Muscle layer of colon (tissue), 2 donors: ENCODE measurements at regions not wholly inside any gene's neighbourhood (a gene's known extent, or its start where the extent isn't known, plus 50 kb on each side); places are given as distances from the start of the nearest gene placed in this dataset.

Source experiments
- H3K27ac ChIP-seq: one replicate; pipeline ENCODE4 v1.7.0; 2013; ENCODE audit warnings: low read depth, mild to moderate bottlenecking, low read length, moderate library complexity
- H3K27me3 ChIP-seq, 2 donors: one replicate each; pipeline ENCODE4 v1.7.0; 2013; ENCODE audit warnings: low read length in 2 of 2, mild to moderate bottlenecking in 2 of 2; ENCODE audit not compliant: insufficient read depth in 2 of 2, control insufficient read depth in 1 of 2
- H3K36me3 ChIP-seq: one replicate; pipeline ENCODE4 v1.7.0; 2013; ENCODE audit warnings: mild to moderate bottlenecking, low read length; ENCODE audit not compliant: insufficient read depth
- H3K4me1 ChIP-seq: one replicate; pipeline ENCODE4 v1.7.0; 2013; ENCODE audit warnings: mild to moderate bottlenecking, low read length; ENCODE audit not compliant: insufficient read depth
- H3K4me3 ChIP-seq, 2 donors: one replicate each; pipeline ENCODE4 v1.7.0; 2013; ENCODE audit warnings: low read length in 2 of 2, low read depth in 1 of 2, mild to moderate bottlenecking in 1 of 2, moderate library complexity in 1 of 2
- H3K9ac ChIP-seq: one replicate; pipeline ENCODE4 v1.7.0; 2013; ENCODE audit warnings: low read length
- H3K9me3 ChIP-seq: one replicate; pipeline ENCODE4 v1.7.0; 2013; ENCODE audit warnings: mild to moderate bottlenecking, low read length
- donor health status: abdominal sarcoma.
- donor health status: Adenocarcinoma of cecum.

- Histone ChIP-seq H3K4me3 (no peak overlapping the region), H3K9me3 (no peaks in the 10 kb centered on the region), H3K4me1 (no peaks in the 10 kb centered on the region), H3K27ac (no peak overlapping the region), H3K9ac (no peak overlapping the region), H3K27me3 (no peaks in the 10 kb centered on the region), H3K36me3 (no peaks in the 10 kb centered on the region)
Measured at GRCh38 chr2:122157158-122157557, 401.7 kb downstream of the TSN start.

DNA sequence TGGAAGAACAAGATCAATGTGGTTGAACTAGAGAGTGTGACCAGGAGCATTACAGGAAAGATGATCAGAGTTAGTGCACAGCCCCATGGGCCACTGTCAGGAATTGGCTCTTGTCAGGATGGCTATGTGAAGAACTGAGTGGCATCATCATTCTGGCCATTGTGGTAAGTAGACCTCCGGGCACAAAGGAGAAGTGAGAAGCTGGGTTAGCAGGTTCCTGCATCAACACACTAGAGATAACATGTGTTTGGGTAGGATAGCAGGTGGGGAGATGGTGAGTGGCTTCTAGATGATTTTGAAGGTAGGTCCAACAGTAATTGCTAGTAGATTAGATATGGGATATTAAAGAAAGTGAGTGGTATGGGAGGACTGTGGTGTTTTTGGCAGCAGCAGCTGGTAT lies 408.2 kb downstream of the TSN start:
- H3K36me3 ChIP-seq: no peaks in the 10 kb centered on the region
- H3K9ac ChIP-seq: no peak overlapping the region
- H3K27me3 ChIP-seq: no peaks in the 10 kb centered on the region
- no peaks in the 10 kb centered on the region for H3K9me3 ChIP-seq
- H3K27ac ChIP-seq: no peak overlapping the region
- no peak overlapping the region for H3K4me3 ChIP-seq
- no peaks in the 10 kb centered on the region for H3K4me1 ChIP-seq

DNA sequence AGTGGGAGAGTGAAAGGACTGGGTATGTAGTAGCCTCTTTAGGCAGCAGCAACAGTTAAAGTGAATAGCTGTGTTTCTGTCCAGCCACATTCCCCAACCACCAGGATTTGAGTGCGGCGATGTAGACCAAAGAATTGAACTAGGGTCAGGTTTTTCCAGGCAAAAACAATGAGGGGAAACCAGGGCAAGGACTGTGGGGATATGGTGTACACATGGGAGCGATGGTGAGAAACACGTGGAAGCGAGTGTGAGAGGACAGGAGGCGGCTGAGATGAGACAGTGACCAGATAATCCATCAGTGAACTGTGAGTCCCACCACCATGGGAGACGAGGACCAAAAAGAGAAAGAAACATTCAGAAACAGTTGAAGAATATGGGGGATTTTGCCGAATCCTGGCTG lies 409.5 kb downstream of the TSN start:
- Histone ChIP-seq H3K4me1 (no peaks in the 10 kb centered on the region), H3K36me3 (no peaks in the 10 kb centered on the region)

GRCh38 chr2:122166820-122167219 lies 411.4 kb downstream of the TSN start:
- H3K9ac ChIP-seq: no peak overlapping the region
- H3K27ac ChIP-seq: no peak overlapping the region
- no peaks in the 10 kb centered on the region for H3K27me3 ChIP-seq
- H3K9me3 ChIP-seq: no peaks in the 10 kb centered on the region
- no peaks in the 10 kb centered on the region for H3K4me1 ChIP-seq
- no peaks in the 10 kb centered on the region for H3K36me3 ChIP-seq
- H3K4me3 ChIP-seq: no peak overlapping the region

More for the DNA sequence above, 409.5 kb downstream of the TSN start:
- H3K9ac ChIP-seq: no peak overlapping the region
- no peaks in the 10 kb centered on the region for H3K9me3 ChIP-seq
- no peak overlapping the region for H3K27ac ChIP-seq
- H3K4me3 ChIP-seq: no peak overlapping the region
- no peaks in the 10 kb centered on the region for H3K27me3 ChIP-seq

DNA sequence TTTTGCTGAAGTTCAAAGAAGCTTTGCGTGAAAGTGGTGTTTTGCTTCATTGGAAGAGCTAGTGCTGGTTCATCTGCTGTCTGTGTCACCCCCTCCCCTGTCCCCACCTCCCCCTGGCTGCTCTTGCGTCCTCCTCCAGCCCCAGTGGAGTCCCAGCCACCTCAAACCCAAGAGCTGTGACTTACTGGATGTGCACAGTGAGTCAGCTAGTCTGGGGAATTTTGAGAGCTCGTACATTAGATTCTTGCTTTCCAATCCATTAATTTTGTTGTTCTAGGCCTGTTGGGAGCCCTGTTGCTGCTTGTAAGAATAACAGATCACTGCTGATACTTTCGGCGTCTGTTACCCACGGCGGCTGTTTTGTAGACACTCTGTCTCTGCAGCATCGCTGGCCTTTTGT lies 412.1 kb downstream of the TSN start:
- Histone ChIP-seq H3K9ac (no peak overlapping the region), H3K4me1 (no peaks in the 10 kb centered on the region), H3K27me3 (no peaks in the 10 kb centered on the region), H3K9me3 (no peaks in the 10 kb centered on the region), H3K27ac (no peak overlapping the region), H3K36me3 (no peaks in the 10 kb centered on the region), H3K4me3 (no peak overlapping the region)

- Histone ChIP-seq H3K4me3 (no peak overlapping the region), H3K27me3 (no peaks in the 10 kb centered on the region), H3K36me3 (no peaks in the 10 kb centered on the region), H3K9ac (no peak overlapping the region), H3K27ac (no peak overlapping the region), H3K4me1 (no peaks in the 10 kb centered on the region), H3K9me3 (no peaks in the 10 kb centered on the region)
Measured at GRCh38 chr2:122168799-122169198, 413.3 kb downstream of the TSN start.

- no peak overlapping the region for H3K4me3 ChIP-seq
- no peak overlapping the region for H3K27ac ChIP-seq
- no peaks in the 10 kb centered on the region for H3K27me3 ChIP-seq
- no peaks in the 10 kb centered on the region for H3K36me3 ChIP-seq
- H3K4me1 ChIP-seq: no peaks in the 10 kb centered on the region
- H3K9ac ChIP-seq: no peak overlapping the region
- H3K9me3 ChIP-seq: no peaks in the 10 kb centered on the region
Measured at GRCh38 chr2:122172812-122173211, 417.4 kb downstream of the TSN start.

GRCh38 chr2:122174061-122174460 lies 418.6 kb downstream of the TSN start:
- Histone ChIP-seq H3K9me3 (no peaks in the 10 kb centered on the region), H3K36me3 (no peaks in the 10 kb centered on the region), H3K27me3 (no peaks in the 10 kb centered on the region), H3K4me3 (no peak overlapping the region), H3K9ac (no peak overlapping the region), H3K27ac (no peak overlapping the region), H3K4me1 (no peaks in the 10 kb centered on the region)

DNA sequence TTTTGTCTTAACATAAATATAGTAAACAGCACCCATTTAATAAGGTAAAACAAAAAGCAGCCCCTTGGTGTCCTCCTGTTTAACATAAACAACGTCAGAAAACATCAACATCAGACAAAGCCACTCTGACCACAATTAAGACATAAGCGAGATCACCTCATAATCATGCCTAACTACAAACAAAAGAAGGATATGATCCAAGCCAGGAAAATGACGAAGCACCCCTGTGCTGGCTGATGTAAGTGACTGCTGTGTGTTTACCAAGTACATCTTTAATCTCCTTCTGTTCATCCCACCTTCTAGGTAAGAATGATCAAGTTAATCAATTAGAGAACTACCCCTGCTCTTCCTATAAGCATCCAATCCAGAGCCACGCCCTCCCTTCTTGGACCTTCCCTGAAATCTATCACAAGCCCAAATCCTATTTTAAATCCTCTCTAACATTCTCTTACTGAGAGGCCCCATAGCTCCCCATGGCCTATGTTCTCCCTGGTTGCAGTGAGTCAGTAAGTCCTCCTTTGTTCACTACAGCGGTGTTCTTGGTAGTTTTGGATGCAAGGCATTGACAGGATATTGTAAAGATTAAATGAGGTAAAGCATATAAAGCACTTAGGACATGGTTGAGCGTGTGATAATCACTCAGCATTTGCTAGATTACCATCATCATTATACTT lies 424.2 kb downstream of the TSN start:
- Histone ChIP-seq H3K27ac (no peak overlapping the region), H3K36me3 (no peaks in the 10 kb centered on the region), H3K4me3 (no peak overlapping the region), H3K27me3 (no peaks in the 10 kb centered on the region), H3K9me3 (no peaks in the 10 kb centered on the region), H3K9ac (no peak overlapping the region), H3K4me1 (no peaks in the 10 kb centered on the region)

DNA sequence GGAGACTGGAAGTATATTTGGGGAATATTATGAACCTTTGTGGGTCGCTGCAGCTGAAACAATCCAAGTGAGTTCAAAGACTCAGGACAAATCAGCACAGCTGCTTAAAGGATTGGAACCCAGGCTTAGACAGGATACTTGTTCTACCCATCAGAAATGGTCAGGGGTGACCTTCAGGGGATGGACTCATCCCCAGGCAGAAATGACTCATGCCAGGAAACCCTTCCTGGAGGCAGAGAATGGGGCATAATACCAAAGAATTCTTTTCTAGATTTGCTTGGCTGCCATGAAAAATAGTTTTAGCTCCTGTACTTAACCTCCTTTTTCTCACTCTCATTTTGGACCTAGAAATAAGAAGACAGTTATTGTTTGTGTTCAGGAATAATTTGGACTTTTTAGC lies 425.5 kb downstream of the TSN start:
- Histone ChIP-seq H3K9ac (no peak overlapping the region), H3K4me1 (no peaks in the 10 kb centered on the region), H3K27ac (no peak overlapping the region), H3K27me3 (no peaks in the 10 kb centered on the region), H3K9me3 (no peaks in the 10 kb centered on the region), H3K4me3 (no peak overlapping the region), H3K36me3 (no peaks in the 10 kb centered on the region)

- no peaks in the 10 kb centered on the region for H3K4me1 ChIP-seq
- no peaks in the 10 kb centered on the region for H3K9me3 ChIP-seq
- no peaks in the 10 kb centered on the region for H3K36me3 ChIP-seq
- H3K27ac ChIP-seq: no peak overlapping the region
- H3K27me3 ChIP-seq: no peaks in the 10 kb centered on the region
- H3K4me3 ChIP-seq: no peak overlapping the region
- H3K9ac ChIP-seq: no peak overlapping the region
Measured at GRCh38 chr2:122182616-122183355, 427.3 kb downstream of the TSN start.

- Histone ChIP-seq H3K4me3 (no peak overlapping the region), H3K27ac (no peak overlapping the region), H3K4me1 (no peaks in the 10 kb centered on the region), H3K27me3 (no peaks in the 10 kb centered on the region), H3K9me3 (no peaks in the 10 kb centered on the region), H3K9ac (no peak overlapping the region), H3K36me3 (no peaks in the 10 kb centered on the region)
Measured at GRCh38 chr2:122183890-122184289, 428.4 kb downstream of the TSN start.
